ENCODE measurements at regions not wholly inside any gene's neighbourhood (a gene's known extent, or its start where the extent isn't known, plus 50 kb on each side); places are given as distances from the start of the nearest gene placed in this dataset.
A peak's percentile ranks its signal among the peaks of the same experiment; 100 is the strongest.

- no peaks in the 10 kb centered on the region for H3K4me1 ChIP-seq
- DNase-seq: no peak
- H3K27me3 ChIP-seq: no peaks in the 10 kb centered on the region
- no peak overlapping the region for H3K27ac ChIP-seq
- H3K36me3 ChIP-seq: no peaks in the 10 kb centered on the region
- H3K4me3 ChIP-seq: no peak overlapping the region
- 0 out of 2 replicates have a peak, but pooled peaks cover 6% of the 10 kb centered on the region for H3K9me3 ChIP-seq (replicated peaks)
These were observed 811.9 kb upstream of the PCDH7 start for GRCh38 chr4:29908276-29908675.

- H3K4me1 ChIP-seq: no peaks in the 10 kb centered on the region; the same call in 1 of the 2 replicates
- H3K9me3 ChIP-seq (replicated peaks): peaks cover 7% of the 10 kb centered on the region; the same call in 1 of the 2 replicates
- no peaks in the 10 kb centered on the region for H3K27me3 ChIP-seq
- H3K4me3 ChIP-seq: no peak overlapping the region
- peak in 1 of 2 experiments; percentile 36 for DNase-seq
- no peaks in the 10 kb centered on the region for H3K36me3 ChIP-seq
- H3K27ac ChIP-seq: no peak overlapping the region
These were observed 792.3 kb upstream of the PCDH7 start for GRCh38 chr4:29927895-29928294.

- DNase-seq: no peak
- Histone ChIP-seq H3K27me3 (no peaks in the 10 kb centered on the region), H3K4me1 (no peaks in the 10 kb centered on the region), H3K27ac (no peak overlapping the region), H3K9me3 (replicated peaks) (no peaks in the 10 kb centered on the region), H3K36me3 (no peaks in the 10 kb centered on the region), H3K4me3 (no peak overlapping the region)
These were observed 771.7 kb upstream of the PCDH7 start for GRCh38 chr4:29948451-29948850.

- Histone ChIP-seq H3K9me3 (replicated peaks) (no peaks in the 10 kb centered on the region), H3K27ac (no peak overlapping the region), H3K4me1 (no peaks in the 10 kb centered on the region), H3K27me3 (no peaks in the 10 kb centered on the region), H3K4me3 (no peak overlapping the region), H3K36me3 (no peaks in the 10 kb centered on the region)
- no peak for DNase-seq
These were observed 771.3 kb upstream of the PCDH7 start for GRCh38 chr4:29948858-29949257.

GRCh38 chr4:29966386-29966785 is 753.8 kb upstream of the PCDH7 start:
- no peak overlapping the region for H3K27ac ChIP-seq

GRCh38 chr4:29970626-29971025 is 749.5 kb upstream of the PCDH7 start:
- H3K4me1 ChIP-seq: no peaks in the 10 kb centered on the region; the same call in 1 of the 2 replicates
- H3K27me3 ChIP-seq: no peaks in the 10 kb centered on the region
- no peak overlapping the region for H3K27ac ChIP-seq
- no peaks in the 10 kb centered on the region for H3K36me3 ChIP-seq
- H3K4me3 ChIP-seq: no peak overlapping the region
- peak in 1 of 2 experiments; percentile 40 for DNase-seq
- H3K9me3 ChIP-seq (replicated peaks): no peaks in the 10 kb centered on the region

More at GRCh38 chr4:29966386-29966785, 753.8 kb upstream of the PCDH7 start:
- H3K27me3 ChIP-seq: no peaks in the 10 kb centered on the region
- no peak for DNase-seq
- no peaks in the 10 kb centered on the region; the same call in 1 of the 2 replicates for H3K4me1 ChIP-seq
- no peaks in the 10 kb centered on the region for H3K36me3 ChIP-seq
- no peak overlapping the region for H3K4me3 ChIP-seq
- H3K9me3 ChIP-seq (replicated peaks): no peaks in the 10 kb centered on the region

GRCh38 chr4:29972121-29972520 is 748.0 kb upstream of the PCDH7 start:
- no peaks in the 10 kb centered on the region for H3K9me3 ChIP-seq (replicated peaks)
- no peaks in the 10 kb centered on the region for H3K36me3 ChIP-seq
- no peak overlapping the region for H3K4me3 ChIP-seq
- DNase-seq: no peak
- no peaks in the 10 kb centered on the region for H3K4me1 ChIP-seq
- H3K27me3 ChIP-seq: no peaks in the 10 kb centered on the region
- H3K27ac ChIP-seq: no peak overlapping the region

- no peak for DNase-seq
- Histone ChIP-seq H3K27me3 (no peaks in the 10 kb centered on the region), H3K9me3 (replicated peaks) (no peaks in the 10 kb centered on the region), H3K27ac (no peak overlapping the region), H3K4me3 (no peak overlapping the region), H3K36me3 (no peaks in the 10 kb centered on the region), H3K4me1 (no peaks in the 10 kb centered on the region)
These were observed 736.3 kb upstream of the PCDH7 start for GRCh38 chr4:29983890-29984289.

- Histone ChIP-seq H3K27ac (no peak overlapping the region), H3K9me3 (replicated peaks) (no peaks in the 10 kb centered on the region; the same call in 1 of the 2 replicates), H3K27me3 (no peaks in the 10 kb centered on the region), H3K4me3 (no peak overlapping the region), H3K36me3 (no peaks in the 10 kb centered on the region), H3K4me1 (no peaks in the 10 kb centered on the region)
- DNase-seq: no peak
These were observed 718.5 kb upstream of the PCDH7 start for GRCh38 chr4:30001628-30002027.

GRCh38 chr4:30002341-30002740 is 717.8 kb upstream of the PCDH7 start:
- H3K27me3 ChIP-seq: no peaks in the 10 kb centered on the region
- H3K4me3 ChIP-seq: no peak overlapping the region

GRCh38 chr4:30005995-30006394 is 714.2 kb upstream of the PCDH7 start:
- DNase-seq: no peak
- Histone ChIP-seq H3K4me1 (no peaks in the 10 kb centered on the region), H3K4me3 (no peak overlapping the region), H3K27me3 (no peaks in the 10 kb centered on the region), H3K9me3 (replicated peaks) (no peaks in the 10 kb centered on the region; the same call in 1 of the 2 replicates), H3K27ac (no peak overlapping the region), H3K36me3 (no peaks in the 10 kb centered on the region)

More at GRCh38 chr4:30002341-30002740, 717.8 kb upstream of the PCDH7 start:
- no peaks in the 10 kb centered on the region for H3K4me1 ChIP-seq
- no peak for DNase-seq
- H3K27ac ChIP-seq: no peak overlapping the region
- no peaks in the 10 kb centered on the region for H3K36me3 ChIP-seq
- no peaks in the 10 kb centered on the region; the same call in 1 of the 2 replicates for H3K9me3 ChIP-seq (replicated peaks)

GRCh38 chr4:30024526-30024925 is 695.6 kb upstream of the PCDH7 start:
- Histone ChIP-seq H3K36me3 (no peaks in the 10 kb centered on the region), H3K9me3 (replicated peaks) (0 out of 2 replicates have a peak, but pooled peaks cover 4% of the 10 kb centered on the region), H3K27me3 (no peaks in the 10 kb centered on the region)

GRCh38 chr4:30028826-30029225 is 691.3 kb upstream of the PCDH7 start:
- Histone ChIP-seq H3K4me3 (no peak overlapping the region), H3K36me3 (no peaks in the 10 kb centered on the region), H3K4me1 (peaks cover 5% of the 10 kb centered on the region; the same call in 1 of the 2 replicates), H3K9me3 (replicated peaks) (0 out of 2 replicates have a peak, but pooled peaks cover 4% of the 10 kb centered on the region), H3K27me3 (no peaks in the 10 kb centered on the region), H3K27ac (no peak overlapping the region)
- peak; percentile 26 to 60 for DNase-seq

More at GRCh38 chr4:30024526-30024925, 695.6 kb upstream of the PCDH7 start:
- H3K4me1 ChIP-seq: peaks cover 5% of the 10 kb centered on the region; the same call in 1 of the 2 replicates
- no peak for DNase-seq
- no peak overlapping the region for H3K27ac ChIP-seq
- no peak overlapping the region for H3K4me3 ChIP-seq

GRCh38 chr4:30056016-30056766 is 664.0 kb upstream of the PCDH7 start:
- no peaks in the 10 kb centered on the region for H3K9me3 ChIP-seq (replicated peaks)

GRCh38 chr4:30068234-30068633 is 651.9 kb upstream of the PCDH7 start:
- Histone ChIP-seq H3K4me1 (no peaks in the 10 kb centered on the region), H3K27ac (no peak overlapping the region), H3K27me3 (no peaks in the 10 kb centered on the region), H3K4me3 (no peak overlapping the region), H3K36me3 (no peaks in the 10 kb centered on the region; the same call in 1 of the 2 replicates), H3K9me3 (replicated peaks) (no peaks in the 10 kb centered on the region)
- DNase-seq: peak; percentile 8 to 39

More at GRCh38 chr4:30056016-30056766, 664.0 kb upstream of the PCDH7 start:
- no peak overlapping the region for H3K4me3 ChIP-seq
- H3K4me1 ChIP-seq: no peaks in the 10 kb centered on the region; the same call in 1 of the 2 replicates
- DNase-seq: no peak
- H3K27me3 ChIP-seq: no peaks in the 10 kb centered on the region
- H3K36me3 ChIP-seq: no peaks in the 10 kb centered on the region
- H3K27ac ChIP-seq: no peak overlapping the region

Data from SJCRH30 (cell line).